CD4-positive, alpha-beta T cell treated with Interleukin-21 for 1 hour (primary cell): ENCODE measurements at regions not wholly inside any gene's neighbourhood (a gene's known extent, or its start where the extent isn't known, plus 50 kb on each side); places are given as distances from the start of the nearest gene placed in this dataset.

Experiments
- DNase-seq: peaks from one replicate; pipeline ENCODE4 v3.0.0-alpha.2; 2020

- DNase-seq: no peak
Observed at GRCh38 chr10:120641695-120642094, 184.7 kb downstream of the PLPP4 start.

GRCh38 chr10:120643351-120643750, 186.3 kb downstream of the PLPP4 start:
- no peak for DNase-seq

- no peak for DNase-seq
Observed at GRCh38 chr10:120644556-120645410, 187.8 kb downstream of the PLPP4 start.

- DNase-seq: no peak
Observed at GRCh38 chr10:120646159-120646732, 189.2 kb downstream of the PLPP4 start.

GRCh38 chr10:120646738-120647456, 189.9 kb downstream of the PLPP4 start:
- no peak for DNase-seq

GRCh38 chr10:120650705-120651399, 193.8 kb downstream of the PLPP4 start:
- DNase-seq: no peak

GRCh38 chr10:120656107-120656506, 195.1 kb upstream of the WDR11 start:
- DNase-seq: no peak

GRCh38 chr10:120657371-120657770, 193.8 kb upstream of the WDR11 start:
- no peak for DNase-seq

- DNase-seq: no peak
Observed at GRCh38 chr10:120658943-120659885, 191.9 kb upstream of the WDR11 start.

GRCh38 chr10:120666308-120666707, 184.9 kb upstream of the WDR11 start:
- DNase-seq: no peak

- no peak for DNase-seq
Observed at GRCh38 chr10:120667276-120667675, 183.9 kb upstream of the WDR11 start.

GRCh38 chr10:120671491-120671890, 179.7 kb upstream of the WDR11 start:
- no peak for DNase-seq

- DNase-seq: no peak
Observed at GRCh38 chr10:120683454-120683853, 167.7 kb upstream of the WDR11 start.

- peak; percentile 43 for DNase-seq
Observed at GRCh38 chr10:120684226-120684625, 166.9 kb upstream of the WDR11 start.

- DNase-seq: no peak
Observed at GRCh38 chr10:120685136-120685535, 166.0 kb upstream of the WDR11 start.

GRCh38 chr10:120688928-120689327, 162.2 kb upstream of the WDR11 start:
- no peak for DNase-seq

- no peak for DNase-seq
Observed at GRCh38 chr10:120689777-120690529, 161.2 kb upstream of the WDR11 start.

GRCh38 chr10:120691625-120692024, 159.5 kb upstream of the WDR11 start:
- DNase-seq: no peak

GRCh38 chr10:120700426-120700825, 150.7 kb upstream of the WDR11 start:
- no peak for DNase-seq

GRCh38 chr10:120701381-120701780, 149.8 kb upstream of the WDR11 start:
- DNase-seq: no peak

- no peak for DNase-seq
Observed at GRCh38 chr10:120702032-120702431, 149.1 kb upstream of the WDR11 start.
